Liver (tissue), 2 donors: ENCODE measurements at regions not wholly inside any gene's neighbourhood (a gene's known extent, or its start where the extent isn't known, plus 50 kb on each side); places are given as distances from the start of the nearest gene placed in this dataset.

Experiments used
- GABPA ChIP-seq, 2 donors: IDR thresholded peaks in 1 of 2; conservative IDR thresholded peaks in 1 of 2; 2 replicates each; pipeline ENCODE4 v1.6.1; 2016; ENCODE audit warnings: antibody characterized with exemption in 2 of 2, mild to moderate bottlenecking in 1 of 2, moderate library complexity in 1 of 2
- REST ChIP-seq: IDR thresholded peaks from 2 replicates; pipeline ENCODE4 v1.6.1; 2016; ENCODE audit warnings: antibody characterized with exemption, mild to moderate bottlenecking
- TAF1 ChIP-seq: conservative IDR thresholded peaks from 2 replicates; pipeline ENCODE4 v1.6.1; 2016; ENCODE audit warnings: antibody characterized with exemption, mild to moderate bottlenecking
- donor health status: healthy.

- TF ChIP-seq GABPA (IDR thresholded peaks at IDR 0.05 in 1 of 2, conservative IDR thresholded peaks at IDR 0.05 in 1 of 2) (no peak), REST (no peak), TAF1 (no peak)
Observed at GRCh38 chr20:46803123-46804020, 91.3 kb upstream of the EYA2 start.
